Psoas muscle (tissue), 7 donors: ENCODE measurements at regions not wholly inside any gene's neighbourhood (a gene's known extent, or its start where the extent isn't known, plus 50 kb on each side); places are given as distances from the start of the nearest gene placed in this dataset.

Experiments
- ATAC-seq, 4 donors: fragments of 200-7000 bp; cut with Tn5 transposase; one replicate each; pipeline ENCODE4 v1.9.1; 2020; ENCODE audit warnings: moderate library complexity in 3 of 4, mild to moderate bottlenecking in 2 of 4
- DNase-seq, 2 donors: peaks; one replicate each; pipeline ENCODE4 v3.0.0-alpha.2; 2020
- H3K27ac ChIP-seq: fragments of 200-600 bp; one replicate; pipeline ENCODE4 v1.8.0; 2022
- H3K27me3 ChIP-seq, 3 donors: fragments of 200-600 bp in 1 of 3; one replicate each; pipeline versions ENCODE4 v1.6.1 to v1.8.0; 2013 to 2022; ENCODE audit warnings: low read length in 2 of 3, mild to moderate bottlenecking in 2 of 3, moderate library complexity in 1 of 3; ENCODE audit not compliant: insufficient read depth in 3 of 3
- H3K36me3 ChIP-seq, 2 donors: fragments of 200-600 bp in 1 of 2; one replicate each; pipeline versions ENCODE4 v1.6.1 to v1.8.0; 2013 to 2022; ENCODE audit warnings: low read depth in 1 of 2, mild to moderate bottlenecking in 1 of 2, moderate library complexity in 1 of 2; ENCODE audit not compliant: insufficient read depth in 1 of 2
- H3K4me1 ChIP-seq: fragments of 200-600 bp; one replicate; pipeline ENCODE4 v1.8.0; 2022
- H3K4me3 ChIP-seq: fragments of 200-600 bp; one replicate; pipeline ENCODE4 v1.8.0; 2022; ENCODE audit warnings: mild to moderate bottlenecking
- H3K9me3 ChIP-seq: fragments of 200-600 bp; one replicate; pipeline ENCODE4 v1.8.0; 2022
- WGBS, 3 donors: extraction: QIAGEN DNeasy Blood & Tissue Kit; methylation state at CpG; one replicate each; pipeline versions ENCODE4 v1.1.6 to v1.1.7; 2013; 5-methylcytosine and 5-hydroxymethylcytosine counted together
- intact Hi-C, 2 donors: fragments of 100-400 bp; cut with DNase I; formaldehyde crosslinking; loops; one replicate each; pipeline versions ENCODE4 v1.11.0 to v1.14.2; 2022
- TF ChIP-seq, protein P1 (sequence below): fragments of 200-600 bp; IDR thresholded peaks from one replicate; pipeline ENCODE4 v1.8.0; 2022; ENCODE audit warnings: antibody characterized with exemption
- donor health status: healthy with polysubstance abuse.
- donor health status: DM: no; HTN: no; CAD: no; lungs with moderate emphysema.
- donor health status: Bipolar disorder and iron deficiency.
- donor health status: healthy.
- donor health status: DM: yes; HTN: yes; CAD: no.
- donor health status: DM: no; HTN: no; CAD: no.
- donor health status: DM: yes; HTN: yes; CAD: no.

GRCh38 chr4:3686753-3687152 lies 79.4 kb upstream of the ADRA2C start:
- TF ChIP-seq, protein P1, sequence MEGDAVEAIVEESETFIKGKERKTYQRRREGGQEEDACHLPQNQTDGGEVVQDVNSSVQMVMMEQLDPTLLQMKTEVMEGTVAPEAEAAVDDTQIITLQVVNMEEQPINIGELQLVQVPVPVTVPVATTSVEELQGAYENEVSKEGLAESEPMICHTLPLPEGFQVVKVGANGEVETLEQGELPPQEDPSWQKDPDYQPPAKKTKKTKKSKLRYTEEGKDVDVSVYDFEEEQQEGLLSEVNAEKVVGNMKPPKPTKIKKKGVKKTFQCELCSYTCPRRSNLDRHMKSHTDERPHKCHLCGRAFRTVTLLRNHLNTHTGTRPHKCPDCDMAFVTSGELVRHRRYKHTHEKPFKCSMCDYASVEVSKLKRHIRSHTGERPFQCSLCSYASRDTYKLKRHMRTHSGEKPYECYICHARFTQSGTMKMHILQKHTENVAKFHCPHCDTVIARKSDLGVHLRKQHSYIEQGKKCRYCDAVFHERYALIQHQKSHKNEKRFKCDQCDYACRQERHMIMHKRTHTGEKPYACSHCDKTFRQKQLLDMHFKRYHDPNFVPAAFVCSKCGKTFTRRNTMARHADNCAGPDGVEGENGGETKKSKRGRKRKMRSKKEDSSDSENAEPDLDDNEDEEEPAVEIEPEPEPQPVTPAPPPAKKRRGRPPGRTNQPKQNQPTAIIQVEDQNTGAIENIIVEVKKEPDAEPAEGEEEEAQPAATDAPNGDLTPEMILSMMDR, result no peak
- peaks cover 0 to 20% (median 4%) of the 10 kb centered on the region in 3 donors for H3K27me3 ChIP-seq
- peak in 1 of 2 donors; percentile 5 for DNase-seq

DNA sequence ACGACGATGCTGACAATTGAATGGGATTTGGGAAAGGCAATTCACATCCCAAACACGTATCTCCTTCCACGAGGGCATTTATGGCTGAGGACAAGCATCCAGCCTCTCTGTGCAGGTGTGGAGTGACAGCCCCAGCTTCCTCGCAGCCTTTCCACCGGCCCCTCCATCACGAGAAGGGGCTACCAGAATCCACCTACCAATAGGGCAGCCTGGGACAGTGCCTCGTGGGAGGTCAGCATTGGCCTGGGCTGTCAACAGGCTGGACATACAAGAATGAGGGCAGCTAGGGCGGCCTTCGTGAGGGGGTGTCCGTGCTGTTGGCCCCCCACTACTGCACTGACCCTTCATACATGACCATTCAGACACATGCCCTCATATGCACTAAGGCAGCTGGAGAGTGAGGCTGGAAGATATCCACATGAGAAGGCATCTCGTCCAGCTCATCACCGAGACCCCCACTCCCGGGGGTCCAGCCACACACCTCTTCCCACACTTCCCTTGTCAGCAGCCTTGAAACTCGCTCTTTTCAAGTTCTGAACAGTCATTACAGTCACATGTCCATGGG lies 81.0 kb upstream of the ADRA2C start:
- ATAC-seq (no peak), DNase-seq (peak in 1 of 2 donors; percentile 35)
- Histone ChIP-seq H3K27me3 (peaks cover 0 to 19% (median 6%) of the 10 kb centered on the region in 3 donors), H3K4me3 (no peak overlapping the region), H3K9me3 (no peaks in the 10 kb centered on the region), H3K36me3 (no peaks in the 10 kb centered on the region), H3K27ac (no peak overlapping the region), H3K4me1 (no peaks in the 10 kb centered on the region)
- TF ChIP-seq, protein P1, result no peak
- WGBS, 3 donors, result 77 to 93% (median 80%) methylated on average over 15 of the region's 15 CpGs
- intact Hi-C loops, result no loop called here

More at GRCh38 chr4:3686753-3687152, 79.4 kb upstream of the ADRA2C start:
- H3K27ac ChIP-seq, result no peak overlapping the region
- no peaks in the 10 kb centered on the region for H3K36me3 ChIP-seq
- H3K4me1 ChIP-seq, result no peaks in the 10 kb centered on the region
- intact Hi-C loops, result no loop called here
- no peaks in the 10 kb centered on the region for H3K9me3 ChIP-seq
- no peak overlapping the region for H3K4me3 ChIP-seq
- 35 to 55% (median 41%) methylated on average over 8 of the region's 8 CpGs for WGBS, 3 donors
- no peak for ATAC-seq

DNA sequence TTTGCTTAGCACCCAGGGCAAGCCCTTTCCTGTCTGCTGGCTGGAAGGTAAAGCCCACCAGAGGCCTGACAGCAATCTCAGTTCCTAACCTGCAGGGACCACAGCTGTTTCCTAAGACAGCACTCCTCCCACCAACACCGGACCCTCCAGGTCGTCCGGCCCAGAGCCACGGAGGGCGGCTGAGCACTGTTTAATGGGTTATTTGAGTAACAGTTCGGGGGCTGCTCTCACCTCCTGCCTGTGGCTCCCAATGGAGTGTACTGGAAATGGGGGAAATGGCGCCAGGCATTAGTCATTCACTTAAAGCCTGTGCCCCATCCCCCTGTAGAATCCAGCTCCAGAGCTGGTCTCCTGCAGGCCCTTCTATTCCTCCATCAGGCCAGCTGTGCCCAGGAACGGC lies 81.6 kb upstream of the ADRA2C start:
- H3K36me3 ChIP-seq, result no peaks in the 10 kb centered on the region
- ATAC-seq (no peak), DNase-seq (peak in 1 of 2 donors; percentile 39)
- H3K4me1 ChIP-seq, result no peaks in the 10 kb centered on the region
- no peaks in the 10 kb centered on the region for H3K9me3 ChIP-seq
- H3K27ac ChIP-seq, result no peak overlapping the region
- peaks cover 0 to 24% (median 6%) of the 10 kb centered on the region in 3 donors for H3K27me3 ChIP-seq
- WGBS, 3 donors, result 79 to 91% (median 79%) methylated on average over 8 of the region's 8 CpGs
- TF ChIP-seq, protein P1, result no peak
- H3K4me3 ChIP-seq, result no peak overlapping the region
- intact Hi-C loops, result no loop called here

DNA sequence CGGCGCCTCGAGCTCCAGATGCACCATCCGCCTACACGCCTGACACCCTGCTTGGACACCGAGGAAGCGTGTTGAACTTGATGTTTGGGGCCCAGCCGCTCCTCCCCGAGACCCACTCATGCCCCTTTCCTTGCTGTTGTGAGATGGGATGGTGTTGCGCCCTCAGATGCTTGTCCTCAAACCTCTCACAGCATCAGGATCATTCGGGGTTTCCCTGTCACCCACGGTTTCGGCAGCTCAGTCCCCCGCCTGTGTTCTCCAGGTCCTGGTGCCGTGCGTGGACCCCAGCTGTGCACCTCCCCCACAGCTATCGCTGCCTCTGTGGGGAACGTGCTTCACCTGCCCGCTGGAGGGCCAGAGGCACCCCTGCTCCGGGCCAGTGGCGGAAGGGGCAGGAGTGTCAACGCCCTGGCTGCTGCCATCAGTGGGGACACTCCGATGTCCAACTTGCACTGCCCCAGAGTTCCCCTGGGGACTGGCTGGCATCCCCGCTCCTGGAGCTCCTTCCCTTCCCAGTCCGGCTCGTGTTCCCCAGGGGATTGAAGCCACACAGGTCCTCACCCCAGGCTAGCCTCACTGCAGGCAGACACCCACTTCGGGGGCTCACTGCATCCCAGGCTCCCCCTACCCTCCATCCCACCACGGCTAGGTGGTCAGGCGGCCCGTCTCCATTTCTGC lies 82.3 kb upstream of the ADRA2C start:
- H3K27me3 ChIP-seq, result peaks cover 0 to 31% (median 6%) of the 10 kb centered on the region in 3 donors
- no peak for ATAC-seq

More for the DNA sequence above, 82.3 kb upstream of the ADRA2C start:
- Histone ChIP-seq H3K9me3 (no peaks in the 10 kb centered on the region), H3K36me3 (no peaks in the 10 kb centered on the region), H3K4me1 (no peaks in the 10 kb centered on the region), H3K27ac (no peak overlapping the region), H3K4me3 (no peak overlapping the region)
- intact Hi-C loops, result no loop called here
- TF ChIP-seq, protein P1, result no peak
- peak in 1 of 2 donors; percentile 8 for DNase-seq
- 85 to 89% (median 88%) methylated on average over 30 of the region's 30 CpGs for WGBS, 3 donors
